Duodenal mucosa (tissue), 2 donors: ENCODE measurements at regions not wholly inside any gene's neighbourhood (a gene's known extent, or its start where the extent isn't known, plus 50 kb on each side); places are given as distances from the start of the nearest gene placed in this dataset.

Experiments
- H3K27ac ChIP-seq: one replicate; pipeline ENCODE4 v1.7.0; 2013; ENCODE audit warnings: low read depth, low read length
- H3K27me3 ChIP-seq, 2 donors: one replicate each; pipeline ENCODE4 v1.7.0; 2013; ENCODE audit warnings: low read length in 2 of 2, control low read depth in 1 of 2; ENCODE audit not compliant: insufficient read depth in 2 of 2, control insufficient read depth in 1 of 2
- H3K36me3 ChIP-seq, 2 donors: one replicate each; pipeline ENCODE4 v1.7.0; 2013; ENCODE audit warnings: low read length in 2 of 2, control low read depth in 1 of 2; ENCODE audit not compliant: insufficient read depth in 2 of 2, control insufficient read depth in 1 of 2
- H3K4me1 ChIP-seq, 2 donors: one replicate each; pipeline ENCODE4 v1.7.0; 2013; ENCODE audit warnings: low read length in 2 of 2, control low read depth in 1 of 2; ENCODE audit not compliant: insufficient read depth in 2 of 2, control insufficient read depth in 1 of 2
- H3K4me3 ChIP-seq, 2 donors: one replicate each; pipeline ENCODE4 v1.7.0; 2013; ENCODE audit warnings: low read length in 2 of 2, low read depth in 1 of 2
- H3K9ac ChIP-seq, 2 donors: one replicate each; pipeline ENCODE4 v1.7.0; 2013; ENCODE audit warnings: low read length in 2 of 2, low read depth in 1 of 2
- H3K9me3 ChIP-seq, 2 donors: one replicate each; pipeline ENCODE4 v1.7.0; 2013; ENCODE audit warnings: low read length in 2 of 2, control low read depth in 1 of 2; ENCODE audit not compliant: control insufficient read depth in 1 of 2

DNA sequence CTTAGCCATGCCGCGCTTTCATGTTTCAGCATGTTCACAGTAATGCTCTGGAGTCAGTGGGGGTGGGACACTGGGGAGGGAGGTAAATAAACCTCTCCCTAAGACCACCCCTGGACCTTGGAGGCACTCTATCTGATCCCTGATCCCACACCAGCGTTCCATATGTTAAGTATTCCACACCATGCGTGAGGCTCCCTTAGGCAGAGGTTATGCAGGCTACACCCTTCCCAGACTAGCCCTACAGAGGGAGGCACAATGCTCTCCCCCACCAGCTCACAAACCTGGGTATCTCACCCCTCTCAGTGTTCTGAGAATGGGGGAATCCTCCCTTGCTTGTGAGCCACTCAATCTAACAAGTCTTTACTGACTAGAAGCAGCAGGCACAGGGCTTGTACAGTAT, 1610.4 kb upstream of the ZEB2 start:
- H3K4me3 ChIP-seq = no peak overlapping the region
- H3K9me3 ChIP-seq = no peaks in the 10 kb centered on the region
- no peaks in the 10 kb centered on the region for H3K36me3 ChIP-seq
- H3K27ac ChIP-seq = no peak overlapping the region
- H3K27me3 ChIP-seq = no peaks in the 10 kb centered on the region
- no peaks in the 10 kb centered on the region for H3K4me1 ChIP-seq
- H3K9ac ChIP-seq = no peak overlapping the region

DNA sequence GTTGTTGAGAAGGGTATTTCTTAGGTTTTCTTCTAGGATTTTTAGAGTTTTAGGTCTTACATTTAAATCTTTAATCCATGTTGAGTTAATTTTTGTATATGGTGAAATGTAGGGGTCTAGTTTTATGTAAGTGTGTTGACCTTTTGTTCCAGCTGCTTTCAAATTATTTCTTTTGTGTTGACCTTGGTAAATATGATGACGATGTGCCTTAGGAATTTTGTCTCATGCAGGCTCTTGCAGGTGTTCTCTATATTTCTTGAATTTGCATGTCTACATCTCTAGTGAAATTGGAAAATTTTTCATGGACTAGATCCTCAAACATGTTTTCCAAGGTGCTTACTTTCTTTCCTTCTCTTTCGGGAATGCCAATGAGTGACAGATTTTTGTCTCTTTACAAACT, 1609.3 kb upstream of the ZEB2 start:
- Histone ChIP-seq H3K4me1 (no peaks in the 10 kb centered on the region), H3K27me3 (no peaks in the 10 kb centered on the region), H3K27ac (no peak overlapping the region), H3K9ac (no peak overlapping the region), H3K4me3 (no peak overlapping the region), H3K36me3 (no peaks in the 10 kb centered on the region), H3K9me3 (no peaks in the 10 kb centered on the region)

DNA sequence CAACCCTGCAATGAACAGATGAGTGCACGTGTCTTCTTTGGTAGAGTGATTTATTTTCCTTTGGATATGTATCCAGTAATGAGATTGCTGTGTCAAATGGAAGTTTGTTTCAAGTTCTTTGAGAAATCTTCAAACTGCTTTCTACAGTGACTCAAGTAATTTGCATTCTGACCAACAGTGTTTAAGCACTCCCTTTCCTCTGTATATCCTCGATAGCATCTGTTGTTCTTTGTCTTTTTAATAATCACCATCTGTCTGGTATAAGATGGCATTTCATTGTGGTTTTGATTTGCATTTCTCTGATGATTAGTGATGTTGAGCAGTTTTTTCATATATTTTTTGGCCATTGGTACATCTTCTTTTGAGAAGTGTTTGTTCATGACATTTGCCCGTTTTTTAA, 1608.3 kb upstream of the ZEB2 start:
- no peak overlapping the region for H3K4me3 ChIP-seq
- no peak overlapping the region for H3K9ac ChIP-seq
- no peaks in the 10 kb centered on the region for H3K4me1 ChIP-seq
- no peaks in the 10 kb centered on the region for H3K27me3 ChIP-seq
- no peak overlapping the region for H3K27ac ChIP-seq
- H3K36me3 ChIP-seq = no peaks in the 10 kb centered on the region
- H3K9me3 ChIP-seq = no peaks in the 10 kb centered on the region

DNA sequence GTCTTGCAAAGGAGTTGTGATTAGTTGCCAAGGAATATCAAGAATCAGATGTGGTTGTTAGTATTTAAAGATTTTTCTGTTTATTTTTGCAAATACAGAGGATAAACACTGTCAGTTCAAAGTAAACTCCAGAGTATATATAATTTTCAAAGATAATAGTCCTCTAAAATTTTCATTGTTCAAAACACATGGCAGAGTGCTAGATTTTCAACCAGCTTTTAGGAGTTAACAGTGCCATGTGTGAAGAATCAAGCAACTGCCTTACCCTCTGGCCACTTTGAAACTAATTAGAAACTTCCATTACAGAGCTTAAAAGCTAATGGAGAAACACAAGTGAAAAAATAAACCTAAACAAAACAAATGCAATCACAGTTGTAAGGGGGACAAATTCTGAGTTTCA, 1605.6 kb upstream of the ZEB2 start:
- H3K27me3 ChIP-seq = no peaks in the 10 kb centered on the region
- no peaks in the 10 kb centered on the region for H3K9me3 ChIP-seq
- no peaks in the 10 kb centered on the region for H3K36me3 ChIP-seq
- H3K27ac ChIP-seq = no peak overlapping the region
- H3K4me1 ChIP-seq = no peaks in the 10 kb centered on the region
- no peak overlapping the region for H3K9ac ChIP-seq
- H3K4me3 ChIP-seq = no peak overlapping the region

DNA sequence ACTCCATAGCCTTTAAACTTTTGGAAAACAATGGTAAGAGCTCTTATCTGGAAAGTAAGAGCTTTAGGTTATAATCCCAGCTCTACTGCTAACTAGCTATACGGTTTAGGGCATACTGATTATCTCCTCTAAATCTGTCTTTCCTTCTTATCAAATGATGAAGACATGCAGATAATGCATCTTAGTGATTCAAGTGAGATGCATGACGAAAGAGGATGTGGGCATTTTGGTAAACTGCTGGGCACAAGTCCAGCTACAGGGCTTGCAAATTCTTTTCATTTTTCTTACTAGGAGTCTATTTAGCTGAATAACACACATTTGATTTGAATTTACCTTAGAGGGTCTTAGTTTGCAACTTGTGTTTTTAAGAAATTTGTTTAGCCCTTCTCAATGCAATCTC, 1604.8 kb upstream of the ZEB2 start:
- no peak overlapping the region for H3K9ac ChIP-seq
- no peak overlapping the region for H3K27ac ChIP-seq
- no peaks in the 10 kb centered on the region for H3K4me1 ChIP-seq
- H3K36me3 ChIP-seq = no peaks in the 10 kb centered on the region
- no peak overlapping the region for H3K4me3 ChIP-seq
- no peaks in the 10 kb centered on the region for H3K9me3 ChIP-seq
- H3K27me3 ChIP-seq = no peaks in the 10 kb centered on the region

DNA sequence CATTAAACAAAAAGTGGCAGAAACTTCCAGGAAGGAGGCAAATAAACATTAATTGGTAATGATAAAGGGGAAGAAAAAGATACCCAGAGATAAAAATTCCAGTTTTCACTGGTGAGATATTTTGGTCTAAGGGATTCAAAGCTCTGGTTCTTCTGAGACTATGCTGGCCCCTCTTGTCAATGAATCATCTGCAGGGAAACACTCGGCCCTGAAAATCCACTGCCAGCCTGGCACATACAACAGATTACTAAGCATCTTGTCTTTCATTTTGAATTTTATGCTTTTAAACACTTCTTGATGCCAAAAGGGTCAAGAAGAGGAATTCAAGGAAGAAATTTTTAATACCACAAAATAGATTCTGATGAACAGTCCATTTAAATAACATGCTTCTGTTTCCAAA, 1603.8 kb upstream of the ZEB2 start:
- Histone ChIP-seq H3K4me3 (no peak overlapping the region), H3K36me3 (no peaks in the 10 kb centered on the region), H3K9me3 (no peaks in the 10 kb centered on the region), H3K27me3 (no peaks in the 10 kb centered on the region), H3K4me1 (no peaks in the 10 kb centered on the region), H3K27ac (no peak overlapping the region), H3K9ac (no peak overlapping the region)

DNA sequence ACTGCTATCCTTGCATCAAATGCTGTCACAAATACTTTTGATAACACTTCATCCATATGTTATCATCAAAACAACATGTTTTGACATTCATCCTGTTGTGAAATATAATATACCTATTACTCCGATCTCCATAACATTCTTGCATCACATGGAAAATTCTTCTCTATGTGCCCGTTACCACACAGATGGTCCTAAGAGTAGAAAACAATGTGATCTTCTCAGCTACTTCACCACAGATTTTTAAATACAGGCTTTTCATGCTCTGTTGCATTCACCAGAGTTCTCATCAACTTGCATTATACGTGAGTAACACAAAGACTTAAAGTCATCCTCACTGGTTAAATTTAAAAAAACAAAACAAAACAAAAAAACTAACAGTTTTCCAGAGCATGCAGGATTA, 1603.3 kb upstream of the ZEB2 start:
- no peak overlapping the region for H3K4me3 ChIP-seq
- no peaks in the 10 kb centered on the region for H3K36me3 ChIP-seq
- H3K9ac ChIP-seq = no peak overlapping the region
- H3K4me1 ChIP-seq = no peaks in the 10 kb centered on the region
- no peak overlapping the region for H3K27ac ChIP-seq
- no peaks in the 10 kb centered on the region for H3K9me3 ChIP-seq
- H3K27me3 ChIP-seq = no peaks in the 10 kb centered on the region

DNA sequence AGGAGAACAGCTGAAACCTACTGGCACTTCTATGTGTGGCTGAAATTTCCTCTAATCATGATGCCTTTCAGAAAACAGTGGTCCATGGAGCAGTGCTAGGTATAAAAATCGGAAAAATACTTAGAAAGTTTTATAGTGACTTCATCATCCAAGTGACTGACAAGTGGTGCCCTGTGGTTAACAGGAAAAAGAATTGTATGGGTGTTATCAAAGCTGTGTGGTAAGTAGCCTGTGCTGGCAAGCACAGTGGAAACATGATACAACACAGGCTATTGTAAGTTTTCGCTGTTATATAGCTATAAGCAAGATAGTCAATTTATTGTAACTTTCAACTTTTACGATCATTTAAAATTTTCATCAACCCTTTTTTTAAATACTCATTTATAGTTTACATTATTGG, 1599.7 kb upstream of the ZEB2 start:
- Histone ChIP-seq H3K9ac (no peak overlapping the region), H3K36me3 (no peaks in the 10 kb centered on the region), H3K27ac (no peak overlapping the region)

DNA sequence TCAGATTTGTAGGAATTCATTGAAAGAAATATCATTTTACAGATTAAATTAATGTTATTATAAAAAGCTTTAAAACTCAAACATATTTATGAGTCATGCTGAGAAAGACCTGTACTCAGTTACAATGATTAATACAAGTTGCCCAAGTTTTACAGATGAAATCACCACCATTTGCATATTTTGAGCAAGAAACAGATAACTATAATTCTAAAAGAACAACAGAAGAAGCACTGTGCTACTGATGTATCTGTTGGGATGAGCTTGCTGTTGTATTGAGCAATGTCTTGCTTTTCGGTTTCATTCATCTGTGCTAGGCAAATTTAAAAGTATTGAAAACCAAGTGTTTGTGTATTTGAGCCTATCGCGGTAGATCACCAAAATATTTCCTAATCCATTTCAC, 1589.1 kb upstream of the ZEB2 start:
- Histone ChIP-seq H3K4me3 (no peak overlapping the region), H3K9ac (no peak overlapping the region), H3K9me3 (no peaks in the 10 kb centered on the region), H3K27me3 (no peaks in the 10 kb centered on the region), H3K36me3 (no peaks in the 10 kb centered on the region), H3K27ac (no peak overlapping the region), H3K4me1 (no peaks in the 10 kb centered on the region)

More for the DNA sequence above, 1599.7 kb upstream of the ZEB2 start:
- Histone ChIP-seq H3K4me3 (no peak overlapping the region), H3K4me1 (no peaks in the 10 kb centered on the region), H3K9me3 (no peaks in the 10 kb centered on the region), H3K27me3 (no peaks in the 10 kb centered on the region)

DNA sequence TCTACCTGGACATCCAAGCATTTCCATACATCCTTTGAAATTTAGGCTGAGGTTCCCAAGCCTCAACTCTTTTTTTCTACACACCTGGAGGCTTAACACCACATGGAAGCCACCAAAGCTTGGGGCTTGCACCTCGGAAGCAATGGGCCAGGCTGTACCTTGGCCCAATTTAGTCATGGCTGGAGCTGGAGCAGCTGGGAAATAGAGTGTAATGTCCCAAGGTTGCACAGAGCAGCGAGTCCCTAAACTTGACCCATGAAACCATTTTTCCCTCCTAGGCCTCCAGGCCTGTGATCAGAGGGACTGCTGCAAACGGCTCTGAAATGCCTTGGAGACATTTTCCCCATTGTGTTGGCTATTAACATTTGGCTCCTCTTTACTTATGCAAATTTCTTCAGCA, 1574.3 kb upstream of the ZEB2 start:
- Histone ChIP-seq H3K4me1 (no peaks in the 10 kb centered on the region), H3K4me3 (no peak overlapping the region), H3K9me3 (peaks cover 11 to 20% of the 10 kb centered on the region in 2 donors)

DNA sequence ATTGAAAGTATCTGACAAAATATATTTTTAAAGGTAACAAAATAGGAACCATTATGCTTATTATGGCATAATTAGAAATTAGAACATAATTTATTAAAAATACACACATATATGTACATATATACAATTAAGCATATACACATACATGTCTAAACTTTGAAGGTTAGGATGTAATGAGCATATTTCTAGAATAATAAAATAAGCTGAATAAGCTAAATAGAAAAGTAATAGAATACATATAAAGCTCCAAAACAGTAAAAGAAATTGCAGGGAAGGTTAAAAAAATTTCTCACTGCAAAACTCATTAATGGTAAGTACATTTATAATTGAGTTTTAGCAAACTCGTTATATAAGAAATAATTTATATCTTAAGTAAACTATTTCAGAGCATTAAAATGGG, 1561.5 kb upstream of the ZEB2 start:
- no peaks in the 10 kb centered on the region for H3K4me1 ChIP-seq
- H3K9ac ChIP-seq = no peak overlapping the region
- H3K9me3 ChIP-seq = no peaks in the 10 kb centered on the region

More for the DNA sequence above, 1574.3 kb upstream of the ZEB2 start:
- H3K27me3 ChIP-seq = no peaks in the 10 kb centered on the region
- no peaks in the 10 kb centered on the region for H3K36me3 ChIP-seq
- H3K27ac ChIP-seq = no peak overlapping the region
- no peak overlapping the region for H3K9ac ChIP-seq

More for the DNA sequence above, 1561.5 kb upstream of the ZEB2 start:
- no peak overlapping the region for H3K4me3 ChIP-seq
- no peak overlapping the region for H3K27ac ChIP-seq
- H3K36me3 ChIP-seq = no peaks in the 10 kb centered on the region
- no peaks in the 10 kb centered on the region for H3K27me3 ChIP-seq
